Activated CD4-positive, CD25-positive, alpha-beta regulatory T cell treated with anti-CD3 and anti-CD28 coated beads, Interleukin-2, amount 50 U/mL, for 24 hours (primary cell): ENCODE measurements at regions not wholly inside any gene's neighbourhood (a gene's known extent, or its start where the extent isn't known, plus 50 kb on each side); places are given as distances from the start of the nearest gene placed in this dataset.

ENCODE experiments used
- ATAC-seq, 2 donors: fragments of 150-1000 bp; cut with Tn5 transposase; one replicate each; pipeline ENCODE4 v1.10.0; 2021; ENCODE audit warnings: mild to moderate bottlenecking in 1 of 2, moderate library complexity in 1 of 2

DNA sequence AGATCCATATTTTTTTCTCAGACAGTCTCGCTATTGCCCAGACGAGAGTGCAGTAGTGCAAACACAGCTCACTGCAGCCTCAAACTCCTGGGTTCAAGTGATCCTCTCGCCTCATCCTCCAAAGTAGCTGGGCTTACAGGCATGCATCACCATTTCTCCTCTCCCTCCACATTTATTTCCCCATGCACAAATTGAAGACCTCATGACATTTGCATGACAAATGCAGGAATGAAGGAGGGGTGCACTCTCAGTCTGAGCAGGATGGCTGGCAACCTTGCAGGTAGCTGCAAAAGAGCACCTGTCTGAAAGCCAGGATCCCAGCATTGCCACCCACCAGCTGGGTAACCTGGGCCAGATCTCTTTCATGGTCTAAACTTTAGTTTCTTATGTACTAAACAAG, 111.2 kb downstream of the SH3TC2 start:
- no peak for ATAC-seq

DNA sequence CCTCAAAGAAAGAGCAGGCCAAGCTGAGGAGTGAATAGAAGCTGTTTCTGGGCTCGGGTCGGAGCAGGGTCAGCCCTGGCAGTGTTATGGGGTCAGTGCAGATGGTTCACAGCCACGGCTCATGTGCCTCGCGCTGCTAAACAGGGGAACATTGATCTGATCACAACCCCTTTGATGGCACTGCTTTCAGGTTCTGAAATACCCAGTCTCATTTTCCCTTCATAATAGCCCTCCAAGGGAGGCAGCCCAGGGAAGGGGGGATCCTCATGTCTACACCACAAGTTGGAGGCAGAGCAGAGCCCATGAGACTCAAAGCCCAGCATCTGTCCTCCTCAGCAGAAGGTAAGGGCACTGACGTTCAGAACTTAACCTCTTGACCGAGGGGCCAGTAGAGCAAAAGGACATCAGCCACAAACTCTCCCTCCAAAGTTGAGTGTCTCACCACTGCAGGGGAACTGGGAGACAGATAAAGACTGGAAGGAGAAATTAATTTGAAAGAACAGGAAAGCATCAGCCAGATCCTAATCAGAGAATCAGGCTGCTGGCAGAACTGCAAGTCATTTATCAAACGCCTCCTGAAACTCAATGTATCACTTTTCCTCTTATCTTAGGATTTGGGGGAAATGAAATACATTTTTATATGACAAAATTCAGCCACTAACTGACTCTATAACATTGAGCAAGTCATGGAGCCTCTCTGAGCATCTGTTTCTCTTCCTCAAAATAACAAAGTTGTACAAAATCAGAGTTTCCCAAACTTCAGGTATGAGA, 110.6 kb downstream of the SH3TC2 start:
- no peak for ATAC-seq

DNA sequence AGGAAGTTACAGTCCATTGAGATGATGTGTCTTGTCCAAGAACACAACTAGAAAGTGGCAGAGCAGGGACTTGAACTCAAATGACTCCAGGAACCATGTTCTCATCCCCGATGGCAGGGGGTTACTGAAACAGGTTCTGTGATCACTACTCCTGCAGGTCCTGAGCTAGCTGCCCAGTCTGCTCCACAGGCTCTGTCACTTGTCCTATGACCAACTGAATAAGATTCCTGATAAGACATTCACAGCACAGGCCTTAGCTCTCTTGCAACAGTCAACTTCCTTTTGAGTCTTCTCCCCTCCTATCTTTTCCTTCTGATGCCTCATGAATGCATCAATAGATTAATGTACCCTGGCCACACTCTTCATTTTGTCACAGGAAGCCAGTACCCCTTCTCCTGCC, 109.2 kb downstream of the SH3TC2 start:
- ATAC-seq: no peak
